Posterior vena cava (tissue), 2 donors: ENCODE measurements at regions not wholly inside any gene's neighbourhood (a gene's known extent, or its start where the extent isn't known, plus 50 kb on each side); places are given as distances from the start of the nearest gene placed in this dataset.
"Not testable (repeated sequence)": the region's sequence is repeated elsewhere in the genome, so short reads cannot be mapped to it uniquely, and the experiment has no call there.

Source experiments
- DNase-seq: peaks from one replicate; pipeline ENCODE4 v3.0.0-alpha.2; 2020; ENCODE audit warnings: low spot score
- intact Hi-C, 2 donors: fragments of 100-400 bp; cut with DNase I; formaldehyde crosslinking; loops; one replicate each; pipeline versions ENCODE4 v1.14.1 to v1.14.2; 2022 to 2023
- donor health status: DM: yes; HTN: yes; CAD: no.
- donor health status: DM: yes; HTN: yes; CAD: no.

DNA sequence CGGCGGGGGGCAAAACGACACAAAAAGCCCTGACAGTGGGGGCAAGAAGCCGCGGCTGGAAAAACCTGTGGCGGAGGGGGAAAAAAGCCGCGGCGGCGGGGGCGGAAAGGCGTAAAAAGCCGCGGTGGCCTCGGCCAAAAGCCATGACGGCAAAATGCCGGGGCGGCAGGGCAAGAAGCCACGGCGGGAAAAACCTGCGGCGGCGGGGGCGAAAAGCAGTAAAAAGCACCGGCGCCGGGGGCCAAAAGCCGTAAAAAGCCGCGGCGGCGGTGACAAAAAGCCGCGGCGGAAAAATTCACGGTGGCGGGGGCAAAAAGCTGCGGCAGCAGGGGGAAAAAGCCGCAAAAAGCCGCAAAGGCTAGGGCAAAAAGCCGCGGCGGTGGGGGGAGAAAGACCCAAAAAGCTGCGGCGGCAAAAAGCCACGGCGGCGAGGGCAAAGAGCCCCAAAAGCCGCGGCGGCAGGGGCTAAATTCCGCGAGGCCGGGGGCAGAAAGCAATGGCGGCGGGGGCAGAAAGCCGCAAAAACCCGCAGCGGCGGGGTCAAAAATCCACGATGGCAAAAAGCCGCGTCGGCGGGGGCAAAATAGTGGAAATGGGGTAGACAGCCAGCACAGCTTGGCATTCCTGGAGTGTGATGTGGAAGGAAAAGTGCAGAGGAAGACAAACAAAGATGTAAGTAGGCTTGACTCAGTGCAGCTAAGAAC is 167.5 kb upstream of the TP53TG3D start:
- intact Hi-C loops = not testable (repeated sequence)
- DNase-seq = peak; percentile 43

GRCh38 chr16:32115562-32115961 is 137.5 kb upstream of the TP53TG3D start:
- intact Hi-C loops = not testable (repeated sequence)
- DNase-seq = peak; percentile 26

DNA sequence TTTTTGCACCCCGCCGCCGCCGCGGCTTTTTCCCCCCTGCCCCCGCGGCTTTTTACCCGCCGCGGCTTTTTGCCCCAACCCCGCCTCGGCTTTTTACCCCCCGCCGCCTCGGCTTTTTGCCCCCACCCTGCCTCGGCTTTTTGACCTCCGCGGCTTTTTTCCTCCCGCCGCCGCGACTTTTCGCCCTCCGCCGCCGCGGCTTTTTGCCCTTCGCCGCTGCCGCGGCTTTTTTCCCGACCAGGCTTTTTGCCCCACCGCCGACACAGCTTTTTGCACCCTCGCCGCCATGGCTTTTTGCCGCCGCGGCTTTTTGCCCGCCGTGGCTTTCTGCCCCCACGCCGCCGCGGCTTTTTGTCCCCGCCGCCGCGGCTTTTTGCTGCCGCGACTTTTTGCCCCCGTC is 137.0 kb upstream of the TP53TG3D start:
- no peak for DNase-seq

GRCh38 chr16:32116533-32116932 is 136.6 kb upstream of the TP53TG3D start:
- intact Hi-C loops = not testable (repeated sequence)
- DNase-seq = peak; percentile 82

More for the DNA sequence above, 137.0 kb upstream of the TP53TG3D start:
- intact Hi-C loops = no loop called here

GRCh38 chr16:32120372-32120771 is 132.7 kb upstream of the TP53TG3D start:
- intact Hi-C loops, DNase-seq: not testable (repeated sequence)

- DNase-seq, intact Hi-C loops: not testable (repeated sequence)
These were observed 132.3 kb upstream of the TP53TG3D start for GRCh38 chr16:32120779-32121178.

DNA sequence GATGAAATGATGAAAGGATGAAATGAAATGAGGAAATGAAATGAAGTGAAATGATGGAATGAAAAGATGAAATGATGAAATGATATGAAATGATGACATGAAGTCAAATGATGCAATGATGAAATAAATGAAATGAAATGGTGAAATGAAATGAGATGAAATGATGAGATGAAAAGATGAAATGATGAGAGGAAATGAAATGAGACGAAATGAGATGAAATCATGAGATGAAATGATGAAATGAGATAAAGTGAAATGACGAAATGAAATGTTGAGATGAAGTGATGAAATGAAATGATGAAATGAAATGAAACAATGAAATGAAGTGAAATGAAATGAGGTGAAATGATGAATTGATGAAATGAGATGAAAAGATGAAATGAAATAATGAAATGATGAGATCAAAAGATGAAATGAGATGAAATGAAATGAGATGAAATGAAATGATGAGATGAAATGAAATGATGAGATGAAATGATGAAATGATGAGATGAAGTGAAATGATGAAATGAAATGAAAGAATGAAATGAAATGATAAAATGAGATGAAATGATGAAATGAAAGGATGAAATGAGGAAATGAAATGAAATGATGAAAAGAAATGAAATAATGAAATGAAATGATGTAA is 131.7 kb upstream of the TP53TG3D start:
- intact Hi-C loops, DNase-seq: not testable (repeated sequence)

DNA sequence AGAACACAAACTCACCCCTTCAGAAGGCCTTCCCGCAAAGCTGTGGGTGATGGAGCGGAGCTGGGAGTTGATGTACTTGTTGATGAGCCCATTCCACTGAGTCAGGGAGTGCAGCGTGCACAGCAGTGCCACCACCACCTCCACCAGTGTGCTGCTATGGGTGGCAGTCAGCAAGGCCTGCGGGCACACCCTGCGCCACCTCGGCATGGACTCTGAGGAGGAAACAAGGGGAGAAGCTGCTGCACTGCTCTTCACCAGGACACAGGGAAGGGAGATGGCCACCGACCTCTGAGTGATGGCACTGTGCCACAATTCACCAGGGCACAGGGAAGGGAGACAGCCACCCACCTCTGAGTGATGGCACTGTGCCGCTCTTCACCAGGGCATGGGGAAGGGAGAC is 100.7 kb upstream of the TP53TG3D start:
- DNase-seq = peak; percentile 9

DNA sequence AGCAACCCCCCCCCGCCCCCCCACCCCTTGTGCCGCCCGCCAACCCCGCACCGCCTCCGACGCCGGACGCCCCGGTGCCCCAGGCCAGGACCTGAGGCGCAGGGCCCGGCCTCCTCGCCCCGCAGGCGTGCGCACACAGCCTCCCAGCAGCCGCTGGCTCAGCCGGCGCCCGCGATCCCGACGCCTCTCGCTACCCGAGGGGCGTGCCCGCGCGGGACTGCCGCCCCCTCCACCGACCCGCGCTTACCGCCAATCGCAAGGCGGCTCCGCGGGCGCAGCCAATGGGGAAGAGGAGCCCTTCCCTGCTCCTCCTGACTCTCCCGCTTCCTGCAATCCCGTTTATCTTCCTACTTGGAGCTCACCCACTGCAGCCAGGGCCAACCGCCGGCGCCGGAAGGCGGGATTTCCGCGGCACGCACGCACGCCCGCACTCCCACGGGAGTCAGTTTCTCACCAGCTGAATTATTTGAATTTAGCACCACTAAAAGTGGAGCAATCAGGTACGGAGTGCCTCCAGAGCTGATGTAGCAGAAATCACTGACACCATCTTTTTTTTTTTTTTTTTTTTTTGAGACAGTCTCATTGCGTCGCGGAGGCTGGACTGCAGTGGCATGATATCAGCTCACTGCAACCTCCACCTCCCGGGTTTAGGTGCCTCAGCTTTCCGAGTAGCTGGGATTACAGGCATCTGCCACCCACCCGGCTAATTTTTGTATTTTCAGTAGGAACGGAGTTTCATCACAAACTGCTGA is 65.0 kb upstream of the TP53TG3D start:
- DNase-seq, intact Hi-C loops: not testable (repeated sequence)

More for the DNA sequence above, 100.7 kb upstream of the TP53TG3D start:
- intact Hi-C loops = not testable (repeated sequence)

GRCh38 chr16:32202585-32202984 is 50.5 kb upstream of the TP53TG3D start:
- intact Hi-C loops = not testable (repeated sequence)
- DNase-seq = peak; percentile 31
